ENCODE measurements at regions not wholly inside any gene's neighbourhood (a gene's known extent, or its start where the extent isn't known, plus 50 kb on each side); places are given as distances from the start of the nearest gene placed in this dataset.

GRCh38 chr20:19811231-19811630 is 53.2 kb downstream of the RIN2 start:
- TF ChIP-seq CTCF (conservative IDR thresholded peaks at IDR 0.05) (no peak), EZH2 (IDR thresholded peaks at IDR 0.05; ENCODE audit: low read depth) (no peak)
